ENCODE measurements at regions not wholly inside any gene's neighbourhood (a gene's known extent, or its start where the extent isn't known, plus 50 kb on each side); places are given as distances from the start of the nearest gene placed in this dataset.

DNA sequence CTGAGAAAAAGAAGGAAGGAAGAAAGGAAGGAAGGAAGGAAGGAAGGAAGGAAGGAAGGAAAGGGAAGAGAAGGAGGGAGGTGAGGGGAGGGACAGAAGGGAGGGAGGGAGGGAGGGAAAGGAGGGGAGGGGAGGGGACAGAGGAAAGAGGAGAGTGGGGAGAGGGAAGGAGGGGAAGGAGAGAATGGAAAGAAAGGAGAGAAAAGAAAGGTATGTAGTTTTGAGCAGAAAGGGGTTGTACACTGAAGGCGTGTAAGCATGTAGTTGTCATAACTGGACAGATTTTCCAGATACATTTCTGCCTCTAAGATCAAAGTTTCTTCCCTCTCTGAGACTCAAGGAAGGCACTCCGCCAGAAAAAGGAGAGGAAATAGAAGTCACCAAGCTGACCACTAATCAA, 113.4 kb upstream of the KBTBD8 start:
- TF ChIP-seq, protein P1, sequence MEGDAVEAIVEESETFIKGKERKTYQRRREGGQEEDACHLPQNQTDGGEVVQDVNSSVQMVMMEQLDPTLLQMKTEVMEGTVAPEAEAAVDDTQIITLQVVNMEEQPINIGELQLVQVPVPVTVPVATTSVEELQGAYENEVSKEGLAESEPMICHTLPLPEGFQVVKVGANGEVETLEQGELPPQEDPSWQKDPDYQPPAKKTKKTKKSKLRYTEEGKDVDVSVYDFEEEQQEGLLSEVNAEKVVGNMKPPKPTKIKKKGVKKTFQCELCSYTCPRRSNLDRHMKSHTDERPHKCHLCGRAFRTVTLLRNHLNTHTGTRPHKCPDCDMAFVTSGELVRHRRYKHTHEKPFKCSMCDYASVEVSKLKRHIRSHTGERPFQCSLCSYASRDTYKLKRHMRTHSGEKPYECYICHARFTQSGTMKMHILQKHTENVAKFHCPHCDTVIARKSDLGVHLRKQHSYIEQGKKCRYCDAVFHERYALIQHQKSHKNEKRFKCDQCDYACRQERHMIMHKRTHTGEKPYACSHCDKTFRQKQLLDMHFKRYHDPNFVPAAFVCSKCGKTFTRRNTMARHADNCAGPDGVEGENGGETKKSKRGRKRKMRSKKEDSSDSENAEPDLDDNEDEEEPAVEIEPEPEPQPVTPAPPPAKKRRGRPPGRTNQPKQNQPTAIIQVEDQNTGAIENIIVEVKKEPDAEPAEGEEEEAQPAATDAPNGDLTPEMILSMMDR (IDR thresholded peaks at IDR 0.05; ENCODE audit: low read depth, low read length) = no peak
- H3K4me3 ChIP-seq (ENCODE audit: low read depth, low read length) = no peak overlapping the region

DNA sequence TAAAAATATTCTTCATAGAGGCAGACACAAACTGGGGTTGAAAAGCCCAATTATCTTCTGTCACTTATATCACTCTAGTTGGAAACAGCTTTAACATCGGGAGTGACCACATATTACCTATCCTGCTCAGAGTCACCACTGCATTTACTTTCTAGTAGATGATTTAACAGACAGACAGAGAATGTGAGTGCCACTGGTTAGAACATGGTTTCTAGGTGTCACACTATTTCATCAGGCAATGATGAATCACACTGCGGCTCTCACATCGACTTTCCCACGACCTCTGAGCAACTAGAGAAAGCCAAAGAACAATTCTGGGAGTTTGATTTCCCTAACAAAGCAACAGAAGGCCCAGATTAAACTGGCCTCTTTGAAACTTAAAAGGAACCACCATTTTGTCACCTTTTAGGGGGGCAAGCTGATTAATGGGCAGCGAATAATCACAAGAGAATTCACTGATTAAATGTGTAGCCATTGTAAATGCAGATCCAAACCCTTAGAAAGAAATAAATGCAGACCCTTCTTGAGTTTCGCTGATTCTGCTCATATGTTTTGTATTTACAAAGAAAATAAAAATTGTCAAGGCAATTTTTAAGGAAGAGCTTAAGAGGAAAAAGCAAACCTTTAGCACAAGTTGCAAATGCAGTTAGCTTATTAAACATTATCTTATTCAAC, 112.6 kb upstream of the KBTBD8 start:
- TF ChIP-seq, protein P1 (IDR thresholded peaks at IDR 0.05; ENCODE audit: low read depth, low read length) = no peak
- H3K4me3 ChIP-seq (ENCODE audit: low read depth, low read length) = no peak overlapping the region

DNA sequence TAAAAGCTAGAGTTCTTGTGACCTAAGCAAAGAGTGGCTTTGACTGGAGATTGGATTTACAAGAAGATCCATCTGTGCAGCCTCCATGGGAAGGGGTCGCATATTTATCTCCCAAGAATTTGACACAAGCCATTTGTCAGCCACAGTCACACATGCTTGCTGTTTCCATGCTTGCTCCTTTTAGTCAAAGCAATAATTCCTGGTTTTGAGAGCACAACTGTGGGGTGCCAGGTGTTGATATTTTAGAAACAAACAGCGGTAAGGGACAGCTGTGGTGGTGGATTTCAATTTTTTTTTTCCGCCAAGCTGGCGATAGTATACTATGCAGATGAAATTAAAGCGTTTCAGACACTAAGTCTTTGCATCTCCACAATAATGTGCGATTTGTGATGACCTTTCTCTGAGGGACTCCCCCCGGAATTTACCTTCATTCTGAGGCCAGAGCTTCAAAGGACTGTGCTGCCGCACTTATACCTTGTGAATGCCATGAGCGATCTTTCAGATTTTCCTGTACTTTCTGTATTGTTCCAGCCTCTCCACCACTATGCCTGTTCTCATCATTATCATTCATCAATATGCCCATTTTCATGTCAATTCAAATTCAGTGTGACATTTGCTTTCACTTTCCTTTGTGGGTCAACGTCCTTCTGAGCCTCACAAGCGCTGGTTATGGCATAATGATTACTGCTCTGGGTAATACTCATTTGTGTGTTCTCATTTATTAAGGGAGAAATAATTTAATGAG, 108.2 kb upstream of the KBTBD8 start:
- H3K4me3 ChIP-seq (ENCODE audit: low read depth, low read length) = peak overlapping the region; percentile 33; the same call in 1 of the 2 replicates
- TF ChIP-seq, protein P1 (IDR thresholded peaks at IDR 0.05; ENCODE audit: low read depth, low read length) = no peak

DNA sequence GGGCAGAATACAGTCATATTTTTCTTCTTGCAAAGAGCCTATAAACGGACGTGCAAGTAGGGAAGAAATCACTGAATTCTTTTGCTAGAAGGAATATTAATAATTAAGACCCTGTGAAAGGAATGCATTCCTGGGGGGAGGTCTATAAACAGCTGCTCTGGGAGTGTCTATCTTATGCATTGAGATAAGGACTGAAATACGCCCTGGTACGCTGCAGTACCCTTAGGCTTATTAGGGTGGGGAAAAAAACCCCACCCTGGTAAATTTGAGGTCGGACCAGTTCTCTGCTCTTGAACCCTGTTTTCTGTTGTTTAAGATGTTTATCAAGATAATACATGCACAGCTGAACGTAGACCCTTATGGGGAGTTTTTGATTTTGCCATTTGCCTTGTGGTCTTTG, 100.0 kb upstream of the KBTBD8 start:
- no peak overlapping the region for H3K4me3 ChIP-seq (ENCODE audit: low read depth, low read length)
- TF ChIP-seq, protein P1 (IDR thresholded peaks at IDR 0.05; ENCODE audit: low read depth, low read length) = no peak

DNA sequence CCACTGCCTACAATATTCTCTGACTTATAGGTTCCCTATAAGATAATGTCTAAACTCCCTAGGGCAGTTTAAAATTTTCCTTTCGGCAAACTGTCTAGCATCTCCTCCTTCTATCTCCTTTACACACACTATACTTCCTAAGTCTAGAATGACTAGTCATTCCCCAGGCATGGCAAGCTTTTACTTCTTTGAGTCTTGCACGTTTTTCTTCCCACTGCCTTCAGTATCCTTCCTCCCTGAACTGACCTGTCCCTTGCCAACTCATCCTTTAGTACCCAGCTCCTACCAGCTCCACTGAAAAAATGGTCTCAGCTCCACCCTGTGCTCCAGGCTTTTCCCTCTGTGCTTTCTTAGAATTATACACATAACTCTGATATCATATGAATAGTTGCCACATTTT, 93.8 kb upstream of the KBTBD8 start:
- no peak overlapping the region for H3K4me3 ChIP-seq (ENCODE audit: low read depth, low read length)
- TF ChIP-seq, protein P1 (IDR thresholded peaks at IDR 0.05; ENCODE audit: low read depth, low read length) = no peak

DNA sequence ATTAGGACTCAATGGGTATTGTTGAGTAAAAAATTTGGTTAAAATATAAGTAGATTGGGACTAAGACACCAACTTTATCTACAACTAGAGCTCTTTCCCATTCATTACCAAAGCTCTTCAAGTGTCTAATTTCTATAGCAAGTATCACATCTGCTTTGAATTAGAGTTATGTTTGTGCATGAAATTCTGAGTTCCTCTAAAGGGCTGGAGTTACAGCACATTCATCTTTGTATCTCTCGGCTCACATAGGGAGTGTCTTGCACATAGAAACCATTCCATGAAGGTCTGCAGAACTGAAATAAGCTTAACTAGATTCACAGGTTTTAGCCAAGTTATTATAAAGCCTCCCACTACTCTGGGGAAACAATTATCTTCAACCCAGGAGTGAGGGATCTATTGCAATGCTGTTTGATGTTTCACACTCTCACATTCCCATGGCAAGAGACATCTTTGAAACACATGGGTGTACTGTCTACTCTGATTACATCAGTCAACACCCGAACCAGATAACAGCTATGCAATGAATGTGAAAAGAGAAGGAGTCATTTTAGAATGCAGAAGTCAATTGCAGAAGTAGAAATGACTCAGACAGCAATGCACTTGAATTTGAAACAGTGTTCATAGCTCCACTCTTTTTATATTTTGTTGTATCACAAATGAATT, 93.1 kb upstream of the KBTBD8 start:
- TF ChIP-seq, protein P1 (IDR thresholded peaks at IDR 0.05; ENCODE audit: low read depth, low read length) = no peak
- H3K4me3 ChIP-seq (ENCODE audit: low read depth, low read length) = no peak overlapping the region

DNA sequence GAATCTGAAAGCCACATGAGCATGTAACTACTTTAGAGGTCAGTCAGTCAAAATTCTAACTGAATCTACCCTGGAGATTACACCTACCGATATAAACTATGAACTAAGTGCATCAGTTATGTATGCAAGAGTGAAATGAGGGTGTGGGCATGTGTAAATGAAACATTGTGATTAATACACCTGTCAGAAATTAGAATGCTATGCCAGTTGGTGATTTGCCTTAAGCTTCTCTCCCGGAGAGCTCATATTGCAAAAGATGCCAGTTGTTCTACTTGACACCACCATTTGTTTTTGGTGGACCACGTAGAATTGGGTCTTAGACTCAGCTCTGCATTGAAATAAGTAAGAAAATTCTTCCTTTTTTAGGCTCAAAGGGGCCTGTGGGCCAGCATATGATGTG, 91.0 kb upstream of the KBTBD8 start:
- H3K4me3 ChIP-seq (ENCODE audit: low read depth, low read length) = no peak overlapping the region

More for the DNA sequence above, 91.0 kb upstream of the KBTBD8 start:
- TF ChIP-seq, protein P1 (IDR thresholded peaks at IDR 0.05; ENCODE audit: low read depth, low read length) = no peak
